HCT116 (cell line): ENCODE measurements at regions not wholly inside any gene's neighbourhood (a gene's known extent, or its start where the extent isn't known, plus 50 kb on each side); places are given as distances from the start of the nearest gene placed in this dataset.

Experiments
- ATAC-seq: fragments of 200-7000 bp; cut with Tn5 transposase; 2 replicates; pipeline ENCODE4 v1.9.1; 2020; ENCODE audit warnings: mild to moderate bottlenecking, moderate library complexity
- BruUV-seq: library from RNA; stranded (reverse); fragments of 400-500 nt; replicated peaks from 2 replicates; lab custom pipeline; 2021; lab: Mats Ljungman, UMichigan
- CTCF ChIA-PET: fragments of 300-600 bp; sonication (Branson Sonifier 250); formaldehyde crosslinking; loops from one replicate; lab custom pipeline; 2021; ENCODE audit warnings: antibody characterized with exemption; lab: Charles Lee
- POLR2A ChIA-PET: fragments of 300-600, 350-600 bp; sonication (Branson Sonifier 250); formaldehyde crosslinking; loops from one replicate; lab custom pipeline; 2021; ENCODE audit warnings: antibody characterized with exemption; lab: Charles Lee
- RAD21 ChIA-PET, 2 experiments: fragments of 300-600 bp; sonication (Branson Sonifier 250); formaldehyde crosslinking; loops; one replicate each; lab custom pipeline; 2023; ENCODE audit warnings: low total read pairs in 2 of 2; ENCODE audit not compliant: uncharacterized antibody in 2 of 2, unreplicated experiment in 2 of 2, low non-redundant PET in 1 of 2; lab: Charles Lee
- DNase-seq: peaks from one replicate; pipeline ENCODE4 v3.0.0-alpha.2; 2010; ENCODE audit warnings: low read depth, low spot score
- H2AFZ ChIP-seq: fragments of 200-600 bp; shearing (Covaris generic), sonication (generic); 2 replicates; pipeline ENCODE4 v1.6.1; 2017; ENCODE audit warnings: low read depth, mixed run types, mixed read lengths, antibody characterized with exemption, low read length; ENCODE audit not compliant: poor library complexity, severe bottlenecking
- H3K27ac ChIP-seq: 2 replicates; pipeline ENCODE4 v1.5.1; 2012; ENCODE audit warnings: low read depth, low read length
- H3K27me3 ChIP-seq: fragments of 200-600 bp; sonication (generic); 2 replicates; pipeline ENCODE4 v1.6.1; 2016; ENCODE audit warnings: mixed run types, low read length, mixed read lengths; ENCODE audit not compliant: insufficient read depth
- H3K36me3 ChIP-seq, 2 experiments: fragments of 200-500 bp in 1 of 2; fragments of 200-600 bp in 1 of 2; sonication (Bioruptor generic) in 1 of 2; sonication (generic) in 1 of 2; 2 replicates each; pipeline versions ENCODE4 v1.5.1 to v1.6.1; 2014 to 2016; ENCODE audit warnings: low read length in 2 of 2, inconsistent platforms in 1 of 2, mixed read lengths in 1 of 2, mixed run types in 1 of 2; ENCODE audit not compliant: insufficient read depth in 2 of 2, control insufficient read depth in 1 of 2
- H3K4me1 ChIP-seq, 2 experiments: fragments of 200-600 bp in 1 of 2; sonication (generic) in 1 of 2; 2 replicates each; pipeline versions ENCODE4 v1.5.1 to v1.6.1; 2012 to 2017; ENCODE audit warnings: low read length in 2 of 2, inconsistent platforms in 1 of 2, mild to moderate bottlenecking in 1 of 2, mixed read lengths in 1 of 2, mixed run types in 1 of 2, moderate library complexity in 1 of 2; ENCODE audit not compliant: insufficient read depth in 2 of 2, control insufficient read depth in 1 of 2
- H3K4me2 ChIP-seq: fragments of 200-600 bp; sonication (generic); 2 replicates; pipeline ENCODE4 v1.6.1; 2017; ENCODE audit warnings: mixed run types, low read length, mixed read lengths
- H3K4me3 ChIP-seq, 2 experiments: fragments of 200-600 bp in 1 of 2; sonication (generic) in 1 of 2; replicated peaks in 1 of 2; 2 replicates each; pipeline ENCODE4 v1.5.1; 2011 to 2016; ENCODE audit warnings: low read length in 2 of 2, control low read depth in 1 of 2, low read depth in 1 of 2, mild to moderate bottlenecking in 1 of 2, mixed read lengths in 1 of 2, mixed run types in 1 of 2
- H3K79me2 ChIP-seq: fragments of 200-600 bp; sonication (generic); 2 replicates; pipeline ENCODE4 v1.6.1; 2017; ENCODE audit warnings: mild to moderate bottlenecking, mixed run types, low read length, moderate library complexity, mixed read lengths; ENCODE audit not compliant: insufficient read depth
- H3K9ac ChIP-seq: fragments of 200-600 bp; sonication (generic); 2 replicates; pipeline ENCODE4 v1.6.1; 2016; ENCODE audit warnings: low read length, mixed read lengths
- H3K9me2 ChIP-seq: fragments of 200-600 bp; sonication (generic), shearing (Covaris generic); 2 replicates; pipeline ENCODE4 v1.6.1; 2017; ENCODE audit warnings: mixed run types, mild to moderate bottlenecking, moderate library complexity; ENCODE audit not compliant: insufficient read depth
- H3K9me3 ChIP-seq, 2 experiments: fragments of 200-500 bp in 1 of 2; fragments of 200-600 bp in 1 of 2; sonication (Bioruptor generic) in 1 of 2; sonication (generic) in 1 of 2; 2 replicates each; pipeline ENCODE4 v1.6.1; 2014 to 2017; ENCODE audit warnings: low read length in 2 of 2, mixed read lengths in 2 of 2, inconsistent platforms in 1 of 2, low read depth in 1 of 2, mild to moderate bottlenecking in 1 of 2, mixed run types in 1 of 2, moderate library complexity in 1 of 2; ENCODE audit not compliant: control insufficient read depth in 1 of 2, insufficient read depth in 1 of 2
- H4K20me1 ChIP-seq: fragments of 200-600 bp; sonication (generic), shearing (Covaris generic); 2 replicates; pipeline ENCODE4 v1.6.1; 2017; ENCODE audit warnings: mixed run types, mild to moderate bottlenecking, moderate library complexity; ENCODE audit not compliant: insufficient read depth
- CBX3 ChIP-seq: IDR thresholded peaks from 2 replicates; pipeline ENCODE4 v1.6.1; 2012; ENCODE audit warnings: low read depth
- CEBPB ChIP-seq: IDR thresholded peaks from 2 replicates; pipeline ENCODE4 v1.6.1; 2012; ENCODE audit warnings: low read depth
- ELF1 ChIP-seq: IDR thresholded peaks from 2 replicates; pipeline ENCODE4 v1.6.1; 2012; ENCODE audit warnings: low read depth, borderline replicate concordance
- EZH2 ChIP-seq: fragments of 200-600 bp; sonication (generic); IDR thresholded peaks from 2 replicates; pipeline ENCODE4 v1.6.1; 2017; ENCODE audit warnings: antibody characterized with exemption, mixed run types
- EZH2phosphoT487 ChIP-seq: fragments of 200-600 bp; IDR thresholded peaks from 2 replicates; pipeline ENCODE4 v1.6.1; 2018; ENCODE audit warnings: antibody characterized with exemption, borderline replicate concordance
- FOSL1 ChIP-seq: IDR thresholded peaks from 2 replicates; pipeline ENCODE4 v1.6.1; 2012; ENCODE audit warnings: low read depth
- JUND ChIP-seq: IDR thresholded peaks from 2 replicates; pipeline ENCODE4 v1.6.1; 2012
- POLR2A ChIP-seq: IDR thresholded peaks from 2 replicates; pipeline ENCODE4 v1.7.0; 2011; ENCODE audit warnings: borderline replicate concordance; ENCODE audit not compliant: insufficient read depth, insufficient read length; ENCODE audit errors: extremely low read depth
- POLR2AphosphoS5 ChIP-seq: IDR thresholded peaks from 2 replicates; pipeline ENCODE4 v1.6.1; 2011; ENCODE audit warnings: mild to moderate bottlenecking, low read depth, low read length, moderate library complexity
- RAD21 ChIP-seq: IDR thresholded peaks from 2 replicates; pipeline ENCODE4 v1.6.1; 2012; ENCODE audit warnings: low read depth, mild to moderate bottlenecking
- SIN3A ChIP-seq: IDR thresholded peaks from 2 replicates; pipeline ENCODE4 v1.6.1; 2012; ENCODE audit warnings: low read depth
- SP1 ChIP-seq: IDR thresholded peaks from 2 replicates; pipeline ENCODE4 v1.6.1; 2012; ENCODE audit warnings: low read depth
- SRF ChIP-seq: IDR thresholded peaks from 2 replicates; pipeline ENCODE4 v1.6.1; 2012; ENCODE audit warnings: low read depth
- TCF7L2 ChIP-seq: IDR thresholded peaks from 2 replicates; pipeline ENCODE4 v1.7.0; 2011; ENCODE audit warnings: borderline replicate concordance, inconsistent platforms; ENCODE audit not compliant: insufficient read depth, insufficient read length; ENCODE audit errors: extremely low read depth
- ZFX ChIP-seq: fragments of 450-650 bp; IDR thresholded peaks from 2 replicates; pipeline ENCODE4 v1.6.1; 2017
- ZNF274 ChIP-seq: fragments of 200-500 bp; sonication (Bioruptor generic); IDR thresholded peaks from 2 replicates; pipeline ENCODE4 v1.6.1; 2014; ENCODE audit warnings: mild to moderate bottlenecking, low read depth, low read length, inconsistent platforms
- intact Hi-C: fragments of 100-400 bp; cut with micrococcal nuclease; formaldehyde crosslinking; loops from 2 replicates; pipeline ENCODE4 v1.10.0; 2022
- TF ChIP-seq, protein P1 (sequence below): IDR thresholded peaks from 2 replicates; pipeline ENCODE4 v1.6.1; 2011; ENCODE audit warnings: mild to moderate bottlenecking, low read length, moderate library complexity; ENCODE audit not compliant: insufficient replicate concordance; ENCODE audit errors: extremely low read depth
- TF ChIP-seq, protein P2 (sequence below): IDR thresholded peaks from 2 replicates; pipeline ENCODE4 v1.6.1; 2012
- TF ChIP-seq, protein P3 (sequence below): IDR thresholded peaks from 2 replicates; pipeline ENCODE4 v1.6.1; 2012
- TF ChIP-seq, protein P4 (sequence below), 3 experiments: fragments of 200-600 bp in 1 of 3; sonication (generic) in 1 of 3; IDR thresholded peaks in 2 of 3; conservative IDR thresholded peaks in 1 of 3; 2 replicates each; pipeline ENCODE4 v1.5.1; 2012 to 2017; ENCODE audit warnings: low read depth in 2 of 3, low read length in 2 of 3, antibody characterized with exemption in 1 of 3, borderline replicate concordance in 1 of 3, control low read depth in 1 of 3, mild to moderate bottlenecking in 1 of 3, mixed read lengths in 1 of 3, mixed run types in 1 of 3, moderate library complexity in 1 of 3; ENCODE audit not compliant: insufficient read depth in 1 of 3

DNA sequence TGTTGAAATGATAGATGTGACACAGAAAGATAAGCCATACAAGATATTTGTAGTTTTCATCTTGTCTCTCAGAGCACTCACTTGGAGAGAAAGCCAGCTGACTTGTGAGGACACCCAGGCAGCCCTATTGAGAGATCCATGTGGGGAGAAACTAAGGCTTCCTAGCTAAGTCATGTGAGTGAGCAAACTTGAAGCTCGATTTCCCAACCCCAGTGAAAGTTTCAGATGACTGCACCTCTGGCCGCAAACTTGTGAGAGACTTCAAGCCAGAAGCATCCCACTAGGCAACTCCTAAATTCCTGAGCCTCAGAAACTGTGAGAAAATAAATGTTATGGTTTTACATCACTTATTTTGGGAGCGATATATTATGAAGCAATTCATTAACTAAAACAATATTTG is 832.3 kb downstream of the LTN1 start:
- H3K4me2 ChIP-seq, result no peak overlapping the region
- no peak overlapping the region for H3K27ac ChIP-seq
- no peaks in the 10 kb centered on the region for H3K36me3 ChIP-seq
- peaks cover 9 to 18% of the 10 kb centered on the region in 2 experiments; a peak in 2 of 4 replicates for H3K9me3 ChIP-seq
- DNase-seq (no peak), ATAC-seq (no peak)
- intact Hi-C loops, result no loop called here
- H3K9me2 ChIP-seq, result no peaks in the 10 kb centered on the region
- TF ChIP-seq FOSL1 (no peak), SP1 (no peak), ZNF274 (no peak), EZH2phosphoT487 (no peak), RAD21 (no peak), ELF1 (no peak), CBX3 (no peak), POLR2AphosphoS5 (no peak), SIN3A (no peak)
- TF ChIP-seq, protein P1, sequence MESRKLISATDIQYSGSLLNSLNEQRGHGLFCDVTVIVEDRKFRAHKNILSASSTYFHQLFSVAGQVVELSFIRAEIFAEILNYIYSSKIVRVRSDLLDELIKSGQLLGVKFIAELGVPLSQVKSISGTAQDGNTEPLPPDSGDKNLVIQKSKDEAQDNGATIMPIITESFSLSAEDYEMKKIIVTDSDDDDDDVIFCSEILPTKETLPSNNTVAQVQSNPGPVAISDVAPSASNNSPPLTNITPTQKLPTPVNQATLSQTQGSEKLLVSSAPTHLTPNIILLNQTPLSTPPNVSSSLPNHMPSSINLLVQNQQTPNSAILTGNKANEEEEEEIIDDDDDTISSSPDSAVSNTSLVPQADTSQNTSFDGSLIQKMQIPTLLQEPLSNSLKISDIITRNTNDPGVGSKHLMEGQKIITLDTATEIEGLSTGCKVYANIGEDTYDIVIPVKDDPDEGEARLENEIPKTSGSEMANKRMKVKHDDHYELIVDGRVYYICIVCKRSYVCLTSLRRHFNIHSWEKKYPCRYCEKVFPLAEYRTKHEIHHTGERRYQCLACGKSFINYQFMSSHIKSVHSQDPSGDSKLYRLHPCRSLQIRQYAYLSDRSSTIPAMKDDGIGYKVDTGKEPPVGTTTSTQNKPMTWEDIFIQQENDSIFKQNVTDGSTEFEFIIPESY, result no peak
- no TSS peak for BruUV-seq
- H4K20me1 ChIP-seq, result no peaks in the 10 kb centered on the region
- ChIA-PET POLR2A (no interaction called here), CTCF (no interaction called here), RAD21 (no interaction called here)
- H3K4me3 ChIP-seq, result no peak overlapping the region
- H2AFZ ChIP-seq, result no peak overlapping the region
- no peaks in the 10 kb centered on the region for H3K79me2 ChIP-seq
- no peaks in the 10 kb centered on the region for H3K27me3 ChIP-seq
- no peak overlapping the region for H3K9ac ChIP-seq
- no peaks in the 10 kb centered on the region for H3K4me1 ChIP-seq

DNA sequence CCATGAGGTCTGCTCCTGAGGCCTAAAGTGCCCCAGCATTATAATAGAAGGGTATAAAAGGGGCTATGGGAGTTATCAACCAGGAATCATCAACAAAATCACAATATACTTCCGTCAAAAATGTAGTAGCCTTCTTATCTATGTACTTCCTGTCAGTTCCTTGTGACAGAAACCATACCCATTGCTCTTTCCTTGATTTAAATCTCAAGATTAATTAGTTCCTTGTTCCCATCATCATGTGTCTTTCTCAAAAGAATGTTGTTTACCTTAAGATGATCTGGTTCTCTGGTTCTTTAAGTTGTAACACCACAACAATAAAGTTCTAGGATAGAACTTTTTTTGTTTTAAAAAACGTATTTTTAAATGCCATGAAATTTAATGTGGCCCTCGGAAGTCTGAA is 833.3 kb downstream of the LTN1 start:
- CTCF ChIA-PET, result no interaction called here

More for the DNA sequence above, 833.3 kb downstream of the LTN1 start:
- intact Hi-C loops, result no loop called here
- no peaks in the 10 kb centered on the region for H3K36me3 ChIP-seq
- RAD21 ChIA-PET, result no interaction called here
- no peaks in the 10 kb centered on the region for H3K9me2 ChIP-seq
- no peaks in the 10 kb centered on the region for H4K20me1 ChIP-seq
- TF ChIP-seq SIN3A (no peak), ZFX (no peak), SP1 (no peak), ELF1 (no peak), RAD21 (no peak), SRF (no peak), POLR2A (no peak), EZH2 (no peak), CEBPB (no peak), JUND (no peak), CBX3 (no peak), TCF7L2 (no peak), EZH2phosphoT487 (no peak)
- TF ChIP-seq, protein P2, sequence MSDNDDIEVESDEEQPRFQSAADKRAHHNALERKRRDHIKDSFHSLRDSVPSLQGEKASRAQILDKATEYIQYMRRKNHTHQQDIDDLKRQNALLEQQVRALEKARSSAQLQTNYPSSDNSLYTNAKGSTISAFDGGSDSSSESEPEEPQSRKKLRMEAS, result no peak
- TF ChIP-seq, protein P3, sequence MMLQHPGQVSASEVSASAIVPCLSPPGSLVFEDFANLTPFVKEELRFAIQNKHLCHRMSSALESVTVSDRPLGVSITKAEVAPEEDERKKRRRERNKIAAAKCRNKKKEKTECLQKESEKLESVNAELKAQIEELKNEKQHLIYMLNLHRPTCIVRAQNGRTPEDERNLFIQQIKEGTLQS, result no peak
- TF ChIP-seq, protein P4, sequence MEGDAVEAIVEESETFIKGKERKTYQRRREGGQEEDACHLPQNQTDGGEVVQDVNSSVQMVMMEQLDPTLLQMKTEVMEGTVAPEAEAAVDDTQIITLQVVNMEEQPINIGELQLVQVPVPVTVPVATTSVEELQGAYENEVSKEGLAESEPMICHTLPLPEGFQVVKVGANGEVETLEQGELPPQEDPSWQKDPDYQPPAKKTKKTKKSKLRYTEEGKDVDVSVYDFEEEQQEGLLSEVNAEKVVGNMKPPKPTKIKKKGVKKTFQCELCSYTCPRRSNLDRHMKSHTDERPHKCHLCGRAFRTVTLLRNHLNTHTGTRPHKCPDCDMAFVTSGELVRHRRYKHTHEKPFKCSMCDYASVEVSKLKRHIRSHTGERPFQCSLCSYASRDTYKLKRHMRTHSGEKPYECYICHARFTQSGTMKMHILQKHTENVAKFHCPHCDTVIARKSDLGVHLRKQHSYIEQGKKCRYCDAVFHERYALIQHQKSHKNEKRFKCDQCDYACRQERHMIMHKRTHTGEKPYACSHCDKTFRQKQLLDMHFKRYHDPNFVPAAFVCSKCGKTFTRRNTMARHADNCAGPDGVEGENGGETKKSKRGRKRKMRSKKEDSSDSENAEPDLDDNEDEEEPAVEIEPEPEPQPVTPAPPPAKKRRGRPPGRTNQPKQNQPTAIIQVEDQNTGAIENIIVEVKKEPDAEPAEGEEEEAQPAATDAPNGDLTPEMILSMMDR (IDR thresholded peaks at IDR 0.05 in 2 of 3, conservative IDR thresholded peaks at IDR 0.05 in 1 of 3; ENCODE audit: borderline replicate concordance in 1 of 3, insufficient read depth in 1 of 3, low read depth in 2 of 3, low read length in 2 of 3), result no peak
- H2AFZ ChIP-seq, result no peak overlapping the region
- ATAC-seq (no peak), DNase-seq (no peak)
- no peak overlapping the region for H3K27ac ChIP-seq
- H3K9me3 ChIP-seq, result peaks cover 9 to 24% of the 10 kb centered on the region in 2 experiments; a peak in 2 of 4 replicates
- no peaks in the 10 kb centered on the region for H3K27me3 ChIP-seq
- BruUV-seq, result no TSS peak
- H3K79me2 ChIP-seq, result no peaks in the 10 kb centered on the region
- no peak overlapping the region for H3K9ac ChIP-seq
- H3K4me2 ChIP-seq, result no peak overlapping the region
- no peak overlapping the region for H3K4me3 ChIP-seq
- no peaks in the 10 kb centered on the region for H3K4me1 ChIP-seq
- POLR2A ChIA-PET, result no interaction called here
